Endothelial cell (in vitro differentiated cells): ENCODE measurements at regions not wholly inside any gene's neighbourhood (a gene's known extent, or its start where the extent isn't known, plus 50 kb on each side); places are given as distances from the start of the nearest gene placed in this dataset.
"Not testable (repeated sequence)": the region's sequence is repeated elsewhere in the genome, so short reads cannot be mapped to it uniquely, and the experiment has no call there.

Experiments
- DNase-seq: peaks from one replicate; pipeline ENCODE4 v3.0.0; 2021; ENCODE audit warnings: low spot score
- H3K27ac Mint-ChIP-seq: one replicate; pipeline ENCODE4 v1.8.0; 2021; ENCODE audit warnings: mixed read lengths, inconsistent platforms; ENCODE audit not compliant: unreplicated experiment
- H3K27me3 Mint-ChIP-seq: one replicate; pipeline ENCODE4 v1.8.0; 2021; ENCODE audit warnings: mild to moderate bottlenecking, moderate library complexity, mixed read lengths, inconsistent platforms; ENCODE audit not compliant: unreplicated experiment
- H3K36me3 Mint-ChIP-seq: one replicate; pipeline ENCODE4 v1.8.0; 2021; ENCODE audit warnings: mild to moderate bottlenecking, low read depth, mixed read lengths, inconsistent platforms; ENCODE audit not compliant: unreplicated experiment
- H3K4me1 Mint-ChIP-seq: one replicate; pipeline ENCODE4 v1.8.0; 2021; ENCODE audit warnings: mild to moderate bottlenecking, mixed read lengths, inconsistent platforms; ENCODE audit not compliant: unreplicated experiment
- H3K4me3 Mint-ChIP-seq: one replicate; pipeline ENCODE4 v1.8.0; 2021; ENCODE audit warnings: mild to moderate bottlenecking, mixed read lengths, inconsistent platforms; ENCODE audit not compliant: unreplicated experiment
- H3K9me3 Mint-ChIP-seq: one replicate; pipeline ENCODE4 v1.8.0; 2021; ENCODE audit warnings: mixed read lengths, inconsistent platforms; ENCODE audit not compliant: unreplicated experiment
- CTCF ChIP-seq: fragments of 200-600 bp; sonication (generic); IDR thresholded peaks from one replicate; pipeline ENCODE4 v1.5.0; 2021; ENCODE audit warnings: antibody characterized with exemption; ENCODE audit not compliant: unreplicated experiment

GRCh38 chr6:55117267-55117666 lies 57.0 kb upstream of the HCRTR2 start:
- no peak overlapping the region for H3K4me3 Mint-ChIP-seq
- no peaks in the 10 kb centered on the region for H3K27me3 Mint-ChIP-seq
- no peak for DNase-seq
- no peaks in the 10 kb centered on the region for H3K9me3 Mint-ChIP-seq
- H3K36me3 Mint-ChIP-seq: no peaks in the 10 kb centered on the region
- TF ChIP-seq CTCF: no peak
- no peaks in the 10 kb centered on the region for H3K4me1 Mint-ChIP-seq
- no peak overlapping the region for H3K27ac Mint-ChIP-seq

GRCh38 chr6:55124241-55124640 lies 50.1 kb upstream of the HCRTR2 start:
- H3K4me1 Mint-ChIP-seq, H3K9me3 Mint-ChIP-seq, DNase-seq, H3K4me3 Mint-ChIP-seq, H3K36me3 Mint-ChIP-seq, H3K27ac Mint-ChIP-seq, H3K27me3 Mint-ChIP-seq: not testable (repeated sequence)
